ENCODE measurements at regions not wholly inside any gene's neighbourhood (a gene's known extent, or its start where the extent isn't known, plus 50 kb on each side); places are given as distances from the start of the nearest gene placed in this dataset.

DNA sequence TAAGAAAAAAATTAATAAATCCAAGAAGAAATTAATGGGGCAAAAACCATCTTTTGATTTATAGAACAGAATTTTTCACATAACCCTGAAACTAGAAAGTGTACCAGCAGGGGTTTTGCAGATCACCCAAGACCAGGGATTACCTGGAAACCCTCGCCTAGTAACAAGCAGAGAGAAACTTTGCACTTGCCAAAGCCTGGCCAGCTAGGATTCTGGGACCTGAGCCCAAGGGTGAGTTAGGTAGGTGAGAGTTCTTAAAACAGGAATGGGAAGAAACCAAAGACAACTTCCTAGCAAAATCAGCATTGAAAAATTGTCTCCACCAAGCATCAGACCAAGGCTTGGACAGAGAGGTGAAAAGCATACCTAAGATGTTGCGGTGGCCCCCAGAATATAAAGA is 247.0 kb upstream of the NBEA start:
- Mint-ChIP-seq H3K27ac (no peak overlapping the region), H3K36me3 (ENCODE audit: insufficient read depth) (no peaks in the 10 kb centered on the region), H3K27me3 (no peaks in the 10 kb centered on the region), H3K9me3 (peaks cover 4 to 5% of the 10 kb centered on the region in 2 donors), H3K4me3 (no peak overlapping the region), H3K4me1 (ENCODE audit: low read depth in 2 of 2) (no peaks in the 10 kb centered on the region)
- ATAC-seq (replicated peaks) (no peak), DNase-seq (no peak)

DNA sequence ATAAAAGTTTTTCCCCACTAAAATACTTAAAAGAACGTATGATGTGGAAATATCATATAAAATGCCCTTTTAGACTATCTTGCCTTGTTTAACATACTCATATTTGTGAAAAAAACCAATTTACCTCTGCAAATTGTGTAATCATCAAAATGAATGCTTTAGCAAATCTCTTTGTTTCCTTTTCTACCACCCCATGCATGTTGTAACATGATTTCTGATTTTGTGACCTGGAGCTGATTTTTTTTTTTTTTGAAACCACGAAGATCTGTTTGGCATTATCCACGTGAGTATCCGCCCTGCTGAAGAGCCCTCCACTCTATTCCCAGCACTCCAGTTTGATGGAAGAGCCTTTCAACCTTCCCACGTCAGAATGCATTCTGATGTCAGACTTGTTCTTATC is 245.8 kb upstream of the NBEA start:
- no peak for DNase-seq
- no peaks in the 10 kb centered on the region for H3K36me3 Mint-ChIP-seq (ENCODE audit: insufficient read depth)
- no peak overlapping the region for H3K4me3 Mint-ChIP-seq
- H3K4me1 Mint-ChIP-seq (ENCODE audit: low read depth in 2 of 2): no peaks in the 10 kb centered on the region
- ATAC-seq (replicated peaks): no peak
- H3K9me3 Mint-ChIP-seq: peaks cover 0 to 3% of the 10 kb centered on the region in 2 donors
- no peak overlapping the region for H3K27ac Mint-ChIP-seq
- no peaks in the 10 kb centered on the region for H3K27me3 Mint-ChIP-seq

DNA sequence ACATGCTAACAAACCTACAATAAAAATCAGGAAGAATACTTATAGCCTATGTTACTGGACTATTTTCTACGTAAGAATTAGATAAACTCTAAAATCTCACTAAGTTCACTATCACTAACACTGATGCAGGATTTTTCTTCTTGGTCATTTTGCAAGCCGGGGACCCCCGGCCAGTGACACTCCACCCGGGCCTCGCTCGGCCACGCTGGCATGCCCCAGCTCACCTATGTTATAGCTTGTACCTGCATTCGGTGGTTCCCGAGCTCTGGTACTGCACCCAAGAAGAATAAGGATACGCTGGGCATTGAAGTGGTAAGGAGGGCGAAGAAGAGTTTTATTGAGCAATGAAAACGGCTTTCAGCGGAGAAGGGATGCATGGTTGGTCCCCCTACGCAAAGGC is 245.3 kb upstream of the NBEA start:
- Mint-ChIP-seq H3K36me3 (ENCODE audit: insufficient read depth) (no peaks in the 10 kb centered on the region), H3K27ac (no peak overlapping the region), H3K4me3 (no peak overlapping the region), H3K4me1 (ENCODE audit: low read depth in 2 of 2) (no peaks in the 10 kb centered on the region), H3K9me3 (peaks cover 0 to 5% of the 10 kb centered on the region in 2 donors), H3K27me3 (no peaks in the 10 kb centered on the region)
- ATAC-seq (replicated peaks): no peak
- DNase-seq: no peak

DNA sequence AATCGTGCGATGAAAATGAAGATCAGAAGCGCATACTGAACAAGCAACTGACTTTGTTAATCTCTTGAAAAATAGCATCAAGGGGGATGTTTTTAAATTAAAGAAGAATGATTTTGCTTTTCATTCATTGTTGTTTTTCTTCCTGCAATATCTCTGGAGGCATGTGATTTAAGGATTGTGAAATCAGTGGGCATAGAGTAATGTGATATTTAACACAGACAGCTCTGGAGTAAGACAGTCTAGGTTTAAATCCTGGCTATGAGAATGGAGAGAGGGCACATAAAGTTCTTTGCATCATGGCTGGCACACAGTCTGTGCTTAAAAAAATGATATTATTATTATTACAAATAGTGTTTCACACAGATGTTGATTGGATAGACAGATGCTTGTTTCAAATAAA is 243.1 kb upstream of the NBEA start:
- Mint-ChIP-seq H3K4me1 (ENCODE audit: low read depth in 2 of 2) (no peaks in the 10 kb centered on the region), H3K36me3 (ENCODE audit: insufficient read depth) (no peaks in the 10 kb centered on the region), H3K9me3 (peaks cover 0 to 7% of the 10 kb centered on the region in 2 donors), H3K27me3 (no peaks in the 10 kb centered on the region), H3K27ac (no peak overlapping the region), H3K4me3 (no peak overlapping the region)
- DNase-seq (no peak), ATAC-seq (replicated peaks) (no peak)

DNA sequence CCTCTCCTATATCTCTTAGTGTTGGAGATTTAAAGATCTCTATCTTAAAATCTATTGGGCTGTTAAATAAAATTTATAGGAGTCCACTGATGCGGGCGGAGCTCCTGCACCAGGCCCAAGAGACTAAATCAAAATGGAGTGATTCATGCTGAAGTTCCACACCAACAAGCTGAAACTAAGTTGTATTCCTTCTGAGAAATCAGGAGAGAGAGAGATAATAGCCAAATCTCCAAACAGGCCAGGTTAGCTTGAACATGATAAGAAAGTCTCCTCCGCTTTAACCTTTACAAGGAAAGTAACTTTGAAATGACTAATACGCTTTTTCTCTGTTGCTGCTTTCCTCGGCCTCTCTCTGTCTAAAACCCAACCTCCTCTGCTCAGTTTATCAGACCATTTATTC is 241.9 kb upstream of the NBEA start:
- Mint-ChIP-seq H3K4me3 (no peak overlapping the region), H3K27me3 (no peaks in the 10 kb centered on the region), H3K4me1 (ENCODE audit: low read depth in 2 of 2) (no peaks in the 10 kb centered on the region), H3K9me3 (peaks cover 0 to 10% of the 10 kb centered on the region in 2 donors), H3K27ac (no peak overlapping the region), H3K36me3 (ENCODE audit: insufficient read depth) (no peaks in the 10 kb centered on the region)
- DNase-seq: no peak
- ATAC-seq (replicated peaks): no peak

DNA sequence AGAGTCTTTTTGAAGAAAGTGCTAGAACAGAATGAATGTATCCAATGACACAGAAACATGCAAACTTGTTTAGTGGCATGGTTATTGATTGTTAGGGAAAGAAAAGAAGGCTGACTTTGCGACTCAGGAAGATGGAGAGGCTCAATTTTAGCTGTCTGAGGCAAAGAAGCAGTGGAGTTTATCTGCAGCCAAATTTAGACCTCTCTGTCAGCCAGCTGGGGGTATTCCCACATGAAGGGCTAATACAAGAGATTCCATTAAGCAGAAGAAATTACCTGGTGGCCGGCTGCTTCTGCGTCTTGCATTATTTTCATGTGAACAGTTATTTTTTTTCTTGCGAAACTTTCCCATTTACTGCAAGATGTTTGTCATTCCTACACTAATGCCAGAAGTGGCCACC is 240.2 kb upstream of the NBEA start:
- Mint-ChIP-seq H3K27ac (no peak overlapping the region), H3K4me1 (ENCODE audit: low read depth in 2 of 2) (no peaks in the 10 kb centered on the region), H3K36me3 (ENCODE audit: insufficient read depth) (no peaks in the 10 kb centered on the region), H3K27me3 (no peaks in the 10 kb centered on the region), H3K4me3 (no peak overlapping the region), H3K9me3 (peaks cover 7 to 11% of the 10 kb centered on the region in 2 donors)
- ATAC-seq (replicated peaks): no peak
- no peak for DNase-seq

DNA sequence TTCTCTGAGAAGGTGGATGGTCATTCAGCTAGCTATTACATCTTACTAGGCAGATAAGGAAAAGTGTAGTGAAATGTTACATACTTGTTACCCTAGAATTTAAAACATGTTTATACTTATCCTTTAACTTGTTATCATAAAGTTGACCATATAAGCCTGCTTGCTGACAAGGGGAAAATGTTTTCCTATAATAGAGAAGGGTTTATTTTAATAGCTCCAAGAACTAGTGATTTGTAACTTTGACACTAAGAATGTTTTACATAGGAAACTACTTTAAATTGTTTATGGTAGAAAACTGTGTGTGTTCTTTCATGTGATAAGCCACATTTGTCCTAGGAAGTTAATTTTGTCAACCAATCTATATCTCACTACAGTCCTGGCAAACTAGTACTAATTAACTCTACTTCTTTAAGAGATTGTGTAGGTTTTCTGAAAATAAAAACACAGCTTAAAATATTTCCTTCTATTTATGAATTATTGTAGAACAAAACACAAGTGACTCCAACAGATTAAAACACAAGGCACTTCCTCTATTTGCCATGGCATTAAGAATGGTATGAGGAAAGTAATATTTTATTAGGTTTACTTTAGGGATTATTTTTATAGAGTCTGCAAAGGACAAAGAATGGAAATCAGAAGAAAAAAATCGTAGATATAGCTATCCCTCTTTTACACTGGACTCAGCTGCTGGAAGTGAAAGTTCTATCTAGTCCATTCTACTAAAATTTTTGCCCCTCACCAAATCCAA is 233.3 kb upstream of the NBEA start:
- H3K27ac Mint-ChIP-seq: no peak overlapping the region
- no peaks in the 10 kb centered on the region for H3K36me3 Mint-ChIP-seq (ENCODE audit: insufficient read depth)
- no peak overlapping the region for H3K4me3 Mint-ChIP-seq
- ATAC-seq (replicated peaks) (no peak), DNase-seq (no peak)
- H3K4me1 Mint-ChIP-seq (ENCODE audit: low read depth in 2 of 2): no peaks in the 10 kb centered on the region
- H3K27me3 Mint-ChIP-seq: no peaks in the 10 kb centered on the region
- H3K9me3 Mint-ChIP-seq: peaks cover 10 to 15% of the 10 kb centered on the region in 2 donors

DNA sequence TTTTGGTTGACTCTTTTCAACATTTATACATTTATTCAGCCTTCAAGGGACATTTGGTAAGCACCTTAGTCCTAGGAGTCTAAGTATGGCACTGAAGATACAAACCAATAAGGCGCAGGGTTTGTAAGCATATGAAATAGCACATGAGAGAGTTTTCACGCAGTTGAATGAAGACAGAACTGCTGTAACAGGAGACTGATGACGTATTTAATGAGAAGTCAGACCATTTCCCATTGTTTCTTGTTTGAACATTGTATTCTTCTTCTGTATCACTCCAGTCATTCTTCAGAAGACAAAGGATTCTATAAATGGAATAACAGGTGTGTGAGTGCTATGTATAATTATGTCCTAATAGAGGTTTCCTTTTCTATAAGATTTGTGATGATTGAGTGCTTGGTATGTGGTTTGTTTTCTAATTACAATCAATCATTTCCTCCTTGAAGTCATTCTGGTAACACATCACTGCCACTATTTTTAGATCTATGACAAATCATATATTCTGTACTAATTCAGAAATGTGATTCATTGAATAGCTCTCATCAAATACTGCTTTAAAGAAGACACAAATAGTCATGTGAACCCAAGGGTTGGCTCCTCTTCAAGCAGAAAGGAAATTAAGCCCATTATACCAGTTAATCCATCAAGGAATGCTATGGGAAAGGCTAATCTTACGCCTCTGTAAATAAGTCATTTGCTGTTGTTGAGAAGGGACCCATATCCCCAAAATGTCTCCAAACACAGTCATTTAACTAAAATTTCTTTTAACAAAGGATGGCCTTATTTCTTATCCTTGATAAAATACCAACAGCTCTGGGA is 222.8 kb upstream of the NBEA start:
- Mint-ChIP-seq H3K4me3 (no peak overlapping the region), H3K4me1 (ENCODE audit: low read depth in 2 of 2) (no peaks in the 10 kb centered on the region), H3K27me3 (no peaks in the 10 kb centered on the region), H3K9me3 (peaks cover 2 to 8% of the 10 kb centered on the region in 2 donors), H3K36me3 (ENCODE audit: insufficient read depth) (no peaks in the 10 kb centered on the region), H3K27ac (no peak overlapping the region)
- DNase-seq (no peak), ATAC-seq (replicated peaks) (no peak)

DNA sequence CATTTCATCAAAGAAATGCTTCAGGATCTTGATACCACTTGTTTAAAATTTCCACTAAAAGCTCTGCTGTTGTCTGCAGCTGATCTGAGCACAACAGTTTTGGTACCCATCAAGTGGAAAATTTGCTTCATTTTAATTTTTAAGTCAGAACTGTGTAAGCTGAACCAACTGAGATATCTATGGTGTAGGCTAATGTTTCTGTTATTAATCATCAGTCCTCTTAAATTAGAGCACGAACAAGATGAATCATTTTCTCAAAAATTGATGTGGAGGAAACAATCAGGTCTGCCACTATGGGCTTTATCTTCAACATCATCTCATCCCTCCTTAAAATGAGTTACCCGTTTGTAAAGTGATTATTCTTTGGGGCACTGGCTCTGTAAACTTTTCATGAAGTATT is 221.5 kb upstream of the NBEA start:
- DNase-seq: no peak
- Mint-ChIP-seq H3K27me3 (no peaks in the 10 kb centered on the region), H3K4me3 (no peak overlapping the region), H3K9me3 (peaks cover 0 to 9% of the 10 kb centered on the region in 2 donors), H3K36me3 (ENCODE audit: insufficient read depth) (no peaks in the 10 kb centered on the region), H3K27ac (no peak overlapping the region), H3K4me1 (ENCODE audit: low read depth in 2 of 2) (no peaks in the 10 kb centered on the region)
- no peak for ATAC-seq (replicated peaks)

DNA sequence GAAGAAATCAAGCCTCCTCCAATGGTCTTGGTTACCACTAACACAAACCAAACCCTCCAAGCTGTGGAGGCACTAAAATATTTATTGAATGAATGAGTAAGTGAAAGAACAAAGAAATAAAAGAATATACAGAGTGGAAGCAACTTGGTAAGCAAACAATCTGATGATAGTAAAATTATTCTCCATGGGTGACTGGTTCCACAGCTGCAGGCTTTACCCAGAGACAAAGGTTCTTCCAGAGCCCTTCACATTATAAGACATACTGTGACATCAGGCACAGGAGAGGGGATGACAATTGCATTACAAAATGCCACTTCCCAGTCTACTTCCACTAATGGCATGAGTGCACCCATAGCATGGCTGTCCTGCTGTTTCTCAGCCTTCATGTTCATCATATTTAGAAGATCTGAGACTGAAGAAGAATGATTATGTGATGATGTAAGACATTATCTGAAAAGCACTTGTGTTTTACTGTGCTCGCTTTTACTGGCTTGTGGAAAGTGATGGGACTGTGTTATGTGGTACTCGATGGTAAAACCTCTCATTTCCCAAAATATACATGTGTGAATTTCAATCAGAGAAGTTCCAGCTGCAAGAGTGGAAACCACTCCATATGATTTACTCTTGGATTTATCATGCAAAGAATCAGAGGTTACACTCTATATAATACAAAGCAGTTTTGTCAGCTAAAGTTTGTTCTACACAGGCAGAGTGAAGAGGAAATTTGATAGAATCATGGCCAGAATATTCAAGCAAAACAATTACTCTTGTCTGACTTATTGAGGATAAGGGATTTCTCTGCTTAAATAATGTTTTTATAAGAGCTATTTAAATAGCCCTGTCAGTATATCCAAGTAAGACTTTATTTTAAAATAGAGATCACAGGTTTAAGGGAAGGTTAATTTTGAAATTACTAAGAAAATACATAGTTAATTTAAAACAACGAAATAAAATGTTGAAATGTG is 220.2 kb upstream of the NBEA start:
- Mint-ChIP-seq H3K36me3 (ENCODE audit: insufficient read depth) (no peaks in the 10 kb centered on the region), H3K27me3 (no peaks in the 10 kb centered on the region), H3K4me1 (ENCODE audit: low read depth in 2 of 2) (no peaks in the 10 kb centered on the region), H3K9me3 (peaks cover 0 to 9% of the 10 kb centered on the region in 2 donors), H3K4me3 (no peak overlapping the region), H3K27ac (no peak overlapping the region)
- ATAC-seq (replicated peaks) (no peak), DNase-seq (no peak)

DNA sequence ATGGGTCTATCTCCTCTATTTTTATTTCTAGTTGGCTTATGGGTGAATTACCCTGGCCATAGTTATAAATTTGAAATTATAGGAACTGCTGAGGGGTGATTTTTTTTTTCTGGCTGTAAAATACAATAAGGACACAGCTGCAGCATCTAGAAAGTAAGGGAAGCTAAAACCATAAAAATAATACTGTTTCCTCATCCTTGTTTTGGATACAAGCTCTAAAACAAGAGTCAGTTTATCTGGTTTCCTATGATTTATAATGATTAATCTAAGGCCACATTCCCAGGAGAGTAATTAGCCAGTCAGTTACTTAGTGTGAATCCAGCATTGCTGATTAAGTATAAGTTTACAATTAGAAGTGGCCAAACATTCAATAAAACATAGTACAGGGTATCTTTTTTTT is 219.1 kb upstream of the NBEA start:
- Mint-ChIP-seq H3K4me3 (no peak overlapping the region), H3K36me3 (ENCODE audit: insufficient read depth) (no peaks in the 10 kb centered on the region), H3K27me3 (no peaks in the 10 kb centered on the region), H3K4me1 (ENCODE audit: low read depth in 2 of 2) (no peaks in the 10 kb centered on the region), H3K27ac (no peak overlapping the region), H3K9me3 (peaks cover 0 to 11% of the 10 kb centered on the region in 2 donors)
- ATAC-seq (replicated peaks): no peak
- no peak for DNase-seq

DNA sequence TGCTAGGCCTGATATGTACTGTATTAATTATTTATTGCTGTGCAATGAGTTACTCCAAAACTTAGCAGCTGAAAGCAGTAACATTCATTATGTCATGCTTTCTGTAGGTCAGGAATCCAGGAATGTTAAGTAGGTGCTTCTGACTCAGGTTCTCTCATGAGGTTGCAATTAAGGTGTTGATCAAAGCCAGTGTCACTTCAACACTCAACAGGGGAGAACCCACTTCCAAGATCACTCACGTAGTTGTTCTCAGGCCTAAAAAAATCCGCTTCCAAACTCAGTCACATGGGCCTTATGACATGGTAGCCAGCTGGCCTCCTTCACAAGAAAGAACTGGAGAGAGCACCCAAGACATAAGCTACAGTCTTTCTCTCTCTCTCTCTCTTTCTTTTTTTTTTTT is 211.1 kb upstream of the NBEA start:
- H3K4me1 Mint-ChIP-seq (ENCODE audit: low read depth in 2 of 2): no peaks in the 10 kb centered on the region
- no peaks in the 10 kb centered on the region for H3K27me3 Mint-ChIP-seq
- DNase-seq (no peak), ATAC-seq (replicated peaks) (no peak)
- no peak overlapping the region for H3K27ac Mint-ChIP-seq
- H3K9me3 Mint-ChIP-seq: peaks cover 10 to 21% of the 10 kb centered on the region in 2 donors
- H3K36me3 Mint-ChIP-seq (ENCODE audit: insufficient read depth): no peaks in the 10 kb centered on the region
- H3K4me3 Mint-ChIP-seq: no peak overlapping the region

DNA sequence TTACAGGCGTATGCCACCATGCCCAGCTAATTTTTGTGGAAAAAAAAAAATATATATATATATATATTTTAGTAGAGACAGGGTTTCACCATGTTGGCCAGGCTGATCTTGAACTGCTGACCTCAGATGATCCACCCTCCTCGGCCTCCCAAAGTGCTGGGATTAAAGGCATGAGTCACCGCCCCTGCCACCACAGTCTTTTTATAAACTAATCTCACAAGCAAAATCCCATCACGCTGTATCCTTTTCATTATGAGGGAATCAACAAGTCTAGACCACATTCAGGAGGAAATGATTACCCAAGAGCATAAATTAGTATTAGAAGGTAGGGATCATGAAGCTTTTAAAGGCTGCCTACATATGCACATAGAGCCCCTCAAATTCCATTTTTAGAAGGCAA is 210.6 kb upstream of the NBEA start:
- no peaks in the 10 kb centered on the region for H3K4me1 Mint-ChIP-seq (ENCODE audit: low read depth in 2 of 2)
- no peaks in the 10 kb centered on the region for H3K27me3 Mint-ChIP-seq
- ATAC-seq (replicated peaks) (no peak), DNase-seq (no peak)
- H3K4me3 Mint-ChIP-seq: no peak overlapping the region
- no peaks in the 10 kb centered on the region for H3K36me3 Mint-ChIP-seq (ENCODE audit: insufficient read depth)
- H3K27ac Mint-ChIP-seq: no peak overlapping the region
- H3K9me3 Mint-ChIP-seq: peaks cover 10 to 21% of the 10 kb centered on the region in 2 donors

Data from effector memory CD8-positive, alpha-beta T cell (primary cell).